GM20000 (cell line): ENCODE measurements at regions not wholly inside any gene's neighbourhood (a gene's known extent, or its start where the extent isn't known, plus 50 kb on each side); places are given as distances from the start of the nearest gene placed in this dataset.

Experiments
- DNase-seq: peaks from one replicate; pipeline ENCODE4 v3.0.0; 2012; ENCODE audit warnings: low spot score
- TF ChIP-seq, protein P1 (sequence below): IDR thresholded peaks from 2 replicates; pipeline ENCODE4 v1.5.1; 2012; ENCODE audit warnings: mild to moderate bottlenecking, control low read depth; ENCODE audit errors: extremely low read depth, missing control alignments

- TF ChIP-seq, protein P1, sequence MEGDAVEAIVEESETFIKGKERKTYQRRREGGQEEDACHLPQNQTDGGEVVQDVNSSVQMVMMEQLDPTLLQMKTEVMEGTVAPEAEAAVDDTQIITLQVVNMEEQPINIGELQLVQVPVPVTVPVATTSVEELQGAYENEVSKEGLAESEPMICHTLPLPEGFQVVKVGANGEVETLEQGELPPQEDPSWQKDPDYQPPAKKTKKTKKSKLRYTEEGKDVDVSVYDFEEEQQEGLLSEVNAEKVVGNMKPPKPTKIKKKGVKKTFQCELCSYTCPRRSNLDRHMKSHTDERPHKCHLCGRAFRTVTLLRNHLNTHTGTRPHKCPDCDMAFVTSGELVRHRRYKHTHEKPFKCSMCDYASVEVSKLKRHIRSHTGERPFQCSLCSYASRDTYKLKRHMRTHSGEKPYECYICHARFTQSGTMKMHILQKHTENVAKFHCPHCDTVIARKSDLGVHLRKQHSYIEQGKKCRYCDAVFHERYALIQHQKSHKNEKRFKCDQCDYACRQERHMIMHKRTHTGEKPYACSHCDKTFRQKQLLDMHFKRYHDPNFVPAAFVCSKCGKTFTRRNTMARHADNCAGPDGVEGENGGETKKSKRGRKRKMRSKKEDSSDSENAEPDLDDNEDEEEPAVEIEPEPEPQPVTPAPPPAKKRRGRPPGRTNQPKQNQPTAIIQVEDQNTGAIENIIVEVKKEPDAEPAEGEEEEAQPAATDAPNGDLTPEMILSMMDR: no peak
- DNase-seq: no peak
Measured at GRCh38 chr4:181254771-181255170, 988.4 kb upstream of the TENM3 start.

DNA sequence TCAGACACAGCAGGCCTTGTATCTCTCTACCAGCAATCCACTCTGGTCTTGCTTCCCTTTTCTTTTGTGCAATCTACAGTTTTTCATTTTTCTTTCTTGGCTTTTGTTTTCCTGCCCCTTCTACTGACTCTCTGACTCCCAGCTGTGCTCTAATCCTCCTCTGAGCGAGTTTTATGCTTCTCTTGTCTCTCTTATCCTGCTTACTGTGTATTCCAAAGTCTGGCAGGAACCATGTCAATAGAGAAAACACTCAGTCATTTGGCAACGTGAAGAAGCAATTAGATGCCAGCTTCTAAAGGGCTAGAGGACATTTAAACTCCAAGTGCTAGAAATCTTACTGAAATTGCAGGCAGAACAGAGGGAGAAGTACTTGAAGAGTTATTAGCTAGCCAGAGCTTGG lies 984.6 kb upstream of the TENM3 start:
- TF ChIP-seq, protein P1: no peak
- no peak for DNase-seq

- DNase-seq: no peak
- TF ChIP-seq, protein P1: no peak
Measured at GRCh38 chr4:181259081-181259709, 984.0 kb upstream of the TENM3 start.

DNA sequence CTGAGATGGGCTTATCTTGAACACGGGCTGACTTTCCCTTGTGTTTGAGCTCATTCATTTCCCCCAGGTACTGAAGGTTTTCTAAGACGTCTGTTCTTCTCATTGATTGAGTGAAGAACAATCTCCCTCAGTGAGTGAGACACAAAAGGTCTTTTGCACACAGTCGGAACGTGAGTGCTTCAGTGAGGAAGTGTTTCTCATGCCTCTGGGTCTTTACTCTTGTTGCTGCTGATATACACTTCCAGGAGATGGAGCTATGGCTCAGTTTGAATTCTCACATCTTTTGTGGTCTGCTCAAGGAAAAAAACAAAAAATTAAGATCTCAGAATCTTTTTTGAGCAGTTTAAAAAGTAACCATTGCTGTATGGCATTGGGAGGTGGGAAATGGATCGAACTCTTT lies 981.9 kb upstream of the TENM3 start:
- TF ChIP-seq, protein P1: no peak
- no peak for DNase-seq

DNA sequence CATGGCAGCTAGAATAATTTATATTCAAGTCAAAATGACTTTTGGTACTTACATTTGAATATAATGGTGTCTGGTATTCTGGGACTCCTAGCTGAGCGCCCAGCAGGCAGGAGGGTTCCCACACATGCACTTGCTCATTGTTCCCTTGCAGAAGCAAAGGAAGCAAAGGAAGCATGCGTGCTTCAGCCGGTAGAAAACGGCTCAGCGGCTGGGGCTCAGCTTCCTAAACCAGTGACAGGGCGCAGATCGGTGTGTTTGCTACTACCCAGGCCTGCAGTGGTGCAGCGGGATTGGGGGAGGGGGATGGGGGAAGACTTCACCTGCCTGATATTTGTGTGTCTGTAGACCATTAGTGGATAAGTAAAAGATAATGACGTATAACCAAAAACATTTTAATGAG lies 978.3 kb upstream of the TENM3 start:
- no peak for DNase-seq
- TF ChIP-seq, protein P1: no peak

- DNase-seq: no peak
- TF ChIP-seq, protein P1: no peak
Measured at GRCh38 chr4:181265370-181265769, 977.8 kb upstream of the TENM3 start.

DNA sequence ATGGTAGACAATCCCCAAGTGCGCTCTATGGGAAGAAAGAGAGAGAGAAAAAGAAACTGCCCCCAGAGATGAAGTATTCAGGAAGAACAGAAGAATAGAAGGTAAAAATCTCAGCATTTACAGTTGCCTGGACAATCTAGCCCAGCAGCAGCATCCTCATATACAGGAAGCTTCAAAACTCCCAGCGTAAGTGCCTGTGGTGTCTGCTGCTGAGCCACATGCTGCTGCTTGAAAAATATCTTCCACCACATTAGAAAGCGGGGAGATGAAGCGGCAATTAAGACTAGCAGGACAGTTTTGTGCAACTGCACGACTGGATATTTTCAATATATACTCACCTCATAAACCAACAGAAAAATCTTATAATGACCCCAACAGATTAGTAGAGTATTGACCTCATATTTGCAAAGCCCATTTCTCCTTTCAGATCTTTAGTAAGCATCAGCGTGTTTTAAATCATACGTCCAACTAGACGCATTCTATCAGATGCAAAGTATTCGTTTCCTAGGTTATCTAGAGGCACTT lies 972.0 kb upstream of the TENM3 start:
- TF ChIP-seq, protein P1: no peak
- no peak for DNase-seq
